ENCODE measurements at regions not wholly inside any gene's neighbourhood (a gene's known extent, or its start where the extent isn't known, plus 50 kb on each side); places are given as distances from the start of the nearest gene placed in this dataset.

- H3K27ac Mint-ChIP-seq, result no peak overlapping the region
- no peak for DNase-seq
- H3K27me3 Mint-ChIP-seq (ENCODE audit: insufficient read depth), result no peaks in the 10 kb centered on the region
- peaks cover 4% of the 10 kb centered on the region for H3K9me3 Mint-ChIP-seq
- H3K36me3 Mint-ChIP-seq (ENCODE audit: low read depth), result no peaks in the 10 kb centered on the region
- no peak for TF ChIP-seq CTCF (IDR thresholded peaks at IDR 0.05)
- no peak overlapping the region for H3K4me3 Mint-ChIP-seq
- H3K4me1 Mint-ChIP-seq (ENCODE audit: low read depth), result no peaks in the 10 kb centered on the region
Observed at GRCh38 chrX:144918936-144919335, 328.4 kb upstream of the SPANXN1 start.

- H3K4me3 Mint-ChIP-seq, result no peak overlapping the region
- no peaks in the 10 kb centered on the region for H3K27me3 Mint-ChIP-seq (ENCODE audit: insufficient read depth)
- H3K9me3 Mint-ChIP-seq, result peaks cover 16% of the 10 kb centered on the region
- no peak overlapping the region for H3K27ac Mint-ChIP-seq
- no peaks in the 10 kb centered on the region for H3K4me1 Mint-ChIP-seq (ENCODE audit: low read depth)
- no peaks in the 10 kb centered on the region; the same call in 1 of the 2 replicates for H3K36me3 Mint-ChIP-seq (ENCODE audit: low read depth)
- no peak for DNase-seq
- no peak for TF ChIP-seq CTCF (IDR thresholded peaks at IDR 0.05)
Observed at GRCh38 chrX:144946666-144947065, 300.6 kb upstream of the SPANXN1 start.

Measured in HFFc6 (cell line).